ENCODE measurements at regions not wholly inside any gene's neighbourhood (a gene's known extent, or its start where the extent isn't known, plus 50 kb on each side); places are given as distances from the start of the nearest gene placed in this dataset.

GRCh38 chr12:105823810-105824209, 314.9 kb downstream of the NUAK1 start:
- TF ChIP-seq CTCF (IDR thresholded peaks at IDR 0.05): no peak
- 84 to 88% methylated on average over 3 of the region's 3 CpGs for WGBS, 2 donors
- H3K27me3 ChIP-seq: no peaks in the 10 kb centered on the region
- H3K4me3 ChIP-seq: no peak overlapping the region
- H3K4me1 ChIP-seq: peaks cover 5 to 41% (median 32%) of the 10 kb centered on the region in 9 donors
- intact Hi-C loops (cut with DNase I): no loop called here
- DNase-seq: no peak
- H3K36me3 ChIP-seq: no peaks in the 10 kb centered on the region
- no peak overlapping the region for H3K27ac ChIP-seq
- H3K9me3 ChIP-seq: peaks cover 0 to 10% (median 0%) of the 10 kb centered on the region in 11 donors
- no peak for ATAC-seq

- Histone ChIP-seq H3K36me3 (no peaks in the 10 kb centered on the region), H3K27me3 (no peaks in the 10 kb centered on the region), H3K27ac (no peak overlapping the region), H3K4me1 (peaks cover 5 to 28% (median 25%) of the 10 kb centered on the region in 9 donors), H3K9me3 (peaks cover 0 to 10% (median 0%) of the 10 kb centered on the region in 11 donors), H3K4me3 (no peak overlapping the region)
- DNase-seq: no peak
- 85 to 86% methylated on average over 5 of the region's 5 CpGs for WGBS, 2 donors
- ATAC-seq: no peak
- no peak for TF ChIP-seq CTCF (IDR thresholded peaks at IDR 0.05)
- intact Hi-C loops (cut with DNase I): no loop called here
These were observed 313.6 kb downstream of the NUAK1 start for GRCh38 chr12:105825141-105825540.

- H3K27ac ChIP-seq: no peak overlapping the region
- ATAC-seq: no peak
These were observed 307.4 kb downstream of the NUAK1 start for GRCh38 chr12:105831372-105831771.

GRCh38 chr12:105832021-105832420, 306.7 kb downstream of the NUAK1 start:
- TF ChIP-seq CTCF (IDR thresholded peaks at IDR 0.05): no peak
- ATAC-seq: no peak
- DNase-seq: no peak
- Histone ChIP-seq H3K4me1 (peaks cover 0 to 8% (median 0%) of the 10 kb centered on the region in 9 donors), H3K27me3 (no peaks in the 10 kb centered on the region), H3K36me3 (no peaks in the 10 kb centered on the region), H3K27ac (no peak overlapping the region), H3K9me3 (no peaks in the 10 kb centered on the region), H3K4me3 (no peak overlapping the region)
- intact Hi-C loops (cut with DNase I): no loop called here
- 92 to 95% methylated on average over 6 of the region's 6 CpGs for WGBS, 2 donors

More at GRCh38 chr12:105831372-105831771, 307.4 kb downstream of the NUAK1 start:
- WGBS, 2 donors: 95 to 96% methylated on average over 3 of the region's 3 CpGs
- no peak for TF ChIP-seq CTCF (IDR thresholded peaks at IDR 0.05)
- DNase-seq: no peak
- intact Hi-C loops (cut with DNase I): no loop called here
- H3K4me3 ChIP-seq: no peak overlapping the region
- H3K9me3 ChIP-seq: peaks cover 0 to 2% (median 0%) of the 10 kb centered on the region in 11 donors
- H3K36me3 ChIP-seq: no peaks in the 10 kb centered on the region
- H3K4me1 ChIP-seq: peaks cover 0 to 8% (median 0%) of the 10 kb centered on the region in 9 donors
- H3K27me3 ChIP-seq: no peaks in the 10 kb centered on the region

All from heart right ventricle (tissue), 16 donors.